NB4 (cell line): ENCODE measurements at regions not wholly inside any gene's neighbourhood (a gene's known extent, or its start where the extent isn't known, plus 50 kb on each side); places are given as distances from the start of the nearest gene placed in this dataset.

Experiments used
- CTCF ChIP-seq: IDR thresholded peaks from one replicate; pipeline ENCODE4 v1.5.1; 2012; ENCODE audit warnings: low read depth, low read length
- MAX ChIP-seq: IDR thresholded peaks from 2 replicates; pipeline ENCODE4 v1.6.1; 2011; ENCODE audit warnings: low read depth, low read length
- MYC ChIP-seq: IDR thresholded peaks from 2 replicates; pipeline ENCODE4 v1.6.1; 2011; ENCODE audit warnings: low read depth, low read length
- POLR2A ChIP-seq: IDR thresholded peaks from 2 replicates; pipeline ENCODE4 v1.6.1; 2011; ENCODE audit warnings: mild to moderate bottlenecking; ENCODE audit not compliant: insufficient read length; ENCODE audit errors: extremely low read depth

GRCh38 chr10:109480836-109481235, 442.5 kb downstream of the XPNPEP1 start:
- TF ChIP-seq CTCF (no peak), POLR2A (no peak), MYC (no peak), MAX (no peak)
